T-helper 2 cell treated with Interferon-gamma antibody and Interleukin-4, amounts not matched to agents 5 μg/mL and 100 μg/mL, for 36 hours (primary cell): ENCODE measurements at regions not wholly inside any gene's neighbourhood (a gene's known extent, or its start where the extent isn't known, plus 50 kb on each side); places are given as distances from the start of the nearest gene placed in this dataset.

Source experiments
- DNase-seq: peaks from one replicate; pipeline ENCODE4 v3.0.0; 2021; ENCODE audit warnings: low spot score
- H3K27ac Mint-ChIP-seq: one replicate; pipeline ENCODE4 v1.8.0; 2021; ENCODE audit warnings: mild to moderate bottlenecking, mixed read lengths
- H3K27me3 Mint-ChIP-seq: one replicate; pipeline ENCODE4 v1.8.0; 2021; ENCODE audit warnings: low read depth, mixed read lengths
- H3K36me3 Mint-ChIP-seq: one replicate; pipeline ENCODE4 v1.8.0; 2021; ENCODE audit warnings: low read depth, mixed read lengths
- H3K4me1 Mint-ChIP-seq: one replicate; pipeline ENCODE4 v1.8.0; 2021; ENCODE audit warnings: low read depth, mixed read lengths
- H3K4me3 Mint-ChIP-seq: one replicate; pipeline ENCODE4 v1.8.0; 2022; ENCODE audit warnings: mild to moderate bottlenecking, moderate library complexity, mixed read lengths
- H3K9me3 Mint-ChIP-seq: one replicate; pipeline ENCODE4 v1.8.0; 2021; ENCODE audit warnings: mixed read lengths

DNA sequence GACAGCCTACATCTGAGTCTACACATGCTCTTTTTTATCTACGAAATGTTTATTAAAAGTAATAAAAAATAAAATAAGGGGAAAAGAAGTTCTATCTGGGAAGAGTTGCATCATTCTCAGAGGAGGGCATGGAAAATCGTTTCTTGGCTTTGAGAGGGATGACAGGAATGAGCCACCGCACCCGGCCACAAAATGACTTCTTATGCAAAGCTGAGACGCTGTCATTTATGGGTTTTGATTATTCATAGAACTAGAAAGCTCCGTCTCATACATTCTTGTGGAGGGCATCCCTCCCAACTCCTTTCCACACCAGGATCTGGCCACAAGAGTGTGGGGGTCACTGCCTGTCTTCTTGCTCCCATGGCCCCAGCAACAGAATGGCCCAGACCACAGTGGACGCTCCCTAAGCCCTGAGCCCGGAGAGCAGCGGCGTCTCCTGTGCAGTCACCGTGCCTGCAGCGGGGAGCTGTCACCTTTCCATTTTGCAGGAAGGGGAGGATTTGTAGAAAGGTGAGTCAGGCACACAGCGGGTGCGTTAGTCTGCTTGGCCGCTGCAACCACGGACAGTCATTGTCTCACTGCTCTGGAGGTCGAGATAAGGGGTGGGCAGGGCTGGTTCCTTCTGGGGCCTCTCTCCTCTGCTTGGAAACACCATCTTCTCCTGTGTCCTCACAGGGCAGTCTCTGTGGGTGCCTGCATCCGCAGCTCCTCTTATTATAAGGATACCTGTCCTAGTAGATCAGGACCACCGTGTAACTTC lies 1388.7 kb downstream of the BRD1 start:
- no peaks in the 10 kb centered on the region for H3K36me3 Mint-ChIP-seq

DNA sequence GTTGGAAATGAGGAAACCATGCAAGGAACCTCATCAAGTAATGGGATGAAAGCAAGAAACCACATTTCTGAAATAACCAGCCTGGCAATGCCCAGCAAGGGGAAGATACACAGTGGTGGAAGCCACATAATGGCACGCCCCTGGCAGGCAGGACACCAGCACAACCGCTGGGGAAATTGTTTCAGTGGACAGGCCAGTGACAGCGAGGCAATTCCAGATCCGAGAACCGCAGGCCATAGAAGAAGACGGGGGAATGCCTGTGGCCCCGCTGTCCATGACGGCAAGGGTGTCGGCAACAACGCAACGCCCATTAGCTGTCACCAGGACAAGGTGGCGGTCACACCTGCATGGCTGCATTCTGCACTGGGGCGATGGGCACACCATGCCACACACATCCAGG lies 1389.6 kb downstream of the BRD1 start:
- no peak overlapping the region for H3K27ac Mint-ChIP-seq
- no peaks in the 10 kb centered on the region for H3K9me3 Mint-ChIP-seq

More for the DNA sequence above, 1388.7 kb downstream of the BRD1 start:
- no peaks in the 10 kb centered on the region for H3K9me3 Mint-ChIP-seq
- H3K4me3 Mint-ChIP-seq, result no peak overlapping the region
- no peaks in the 10 kb centered on the region for H3K27me3 Mint-ChIP-seq
- no peaks in the 10 kb centered on the region for H3K4me1 Mint-ChIP-seq
- DNase-seq, result no peak
- H3K27ac Mint-ChIP-seq, result no peak overlapping the region

DNA sequence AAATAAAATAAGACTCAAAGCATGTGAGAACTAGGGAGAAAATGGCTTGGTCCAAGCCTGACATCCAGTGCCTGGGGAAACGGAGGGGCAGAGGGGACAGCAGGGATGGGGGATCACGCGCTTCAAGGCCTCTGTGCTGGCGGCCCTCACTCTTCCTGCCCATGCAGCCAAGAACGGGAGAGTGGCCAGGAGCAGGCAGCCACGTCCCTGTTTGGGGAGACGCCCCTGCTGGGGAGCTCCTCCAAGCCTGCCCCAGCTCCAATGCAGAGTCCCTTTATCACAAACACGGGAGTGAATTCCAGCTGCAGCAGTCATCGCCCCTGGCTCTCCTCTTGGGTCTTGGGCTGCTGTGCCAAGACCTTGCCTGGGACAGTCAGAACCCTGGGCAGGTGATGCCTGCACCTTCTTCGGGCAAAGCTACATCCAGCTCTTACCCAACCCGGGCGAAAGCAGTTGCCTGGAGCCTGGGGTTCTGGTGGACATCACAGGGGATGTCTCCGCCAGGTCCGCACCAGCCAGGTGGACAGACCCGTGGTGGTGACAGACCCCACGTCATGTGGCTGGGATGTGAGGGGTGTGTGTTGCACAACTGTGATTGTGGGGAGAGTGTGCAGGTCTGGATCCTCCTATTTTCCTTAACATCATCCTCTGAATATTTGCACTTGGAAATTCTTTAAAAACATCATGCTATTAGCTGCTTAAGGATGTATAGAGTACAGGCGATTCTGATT lies 1391.3 kb downstream of the BRD1 start:
- H3K36me3 Mint-ChIP-seq, result no peaks in the 10 kb centered on the region
- H3K27me3 Mint-ChIP-seq, result no peaks in the 10 kb centered on the region
- H3K4me3 Mint-ChIP-seq, result no peak overlapping the region
- H3K4me1 Mint-ChIP-seq, result no peaks in the 10 kb centered on the region
- H3K27ac Mint-ChIP-seq, result no peak overlapping the region
- H3K9me3 Mint-ChIP-seq, result no peaks in the 10 kb centered on the region
- DNase-seq, result no peak

More for the DNA sequence above, 1389.6 kb downstream of the BRD1 start:
- Mint-ChIP-seq H3K27me3 (no peaks in the 10 kb centered on the region), H3K4me1 (no peaks in the 10 kb centered on the region), H3K36me3 (no peaks in the 10 kb centered on the region), H3K4me3 (no peak overlapping the region)
- no peak for DNase-seq

DNA sequence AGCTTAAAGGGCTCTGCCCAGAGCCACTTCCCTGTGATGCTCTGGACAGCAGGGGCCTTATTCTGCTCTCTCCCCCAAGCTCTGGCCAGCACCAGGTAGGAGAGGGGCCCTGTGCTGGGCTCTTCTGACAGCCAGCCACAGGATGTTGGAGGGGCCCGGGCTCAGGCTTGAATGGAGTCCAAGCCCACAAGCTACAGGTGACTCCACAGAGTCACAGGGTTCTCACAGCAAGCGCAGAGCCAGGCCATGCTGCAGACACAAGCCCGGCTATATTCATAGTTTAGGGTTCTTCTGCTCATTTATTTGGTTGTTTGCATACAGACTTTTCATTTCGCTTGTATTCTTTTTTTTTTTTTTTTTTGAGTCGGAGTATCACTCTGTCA lies 1392.8 kb downstream of the BRD1 start:
- Mint-ChIP-seq H3K9me3 (no peaks in the 10 kb centered on the region), H3K4me3 (no peak overlapping the region), H3K36me3 (no peaks in the 10 kb centered on the region), H3K27ac (no peak overlapping the region), H3K4me1 (no peaks in the 10 kb centered on the region), H3K27me3 (no peaks in the 10 kb centered on the region)
- no peak for DNase-seq

DNA sequence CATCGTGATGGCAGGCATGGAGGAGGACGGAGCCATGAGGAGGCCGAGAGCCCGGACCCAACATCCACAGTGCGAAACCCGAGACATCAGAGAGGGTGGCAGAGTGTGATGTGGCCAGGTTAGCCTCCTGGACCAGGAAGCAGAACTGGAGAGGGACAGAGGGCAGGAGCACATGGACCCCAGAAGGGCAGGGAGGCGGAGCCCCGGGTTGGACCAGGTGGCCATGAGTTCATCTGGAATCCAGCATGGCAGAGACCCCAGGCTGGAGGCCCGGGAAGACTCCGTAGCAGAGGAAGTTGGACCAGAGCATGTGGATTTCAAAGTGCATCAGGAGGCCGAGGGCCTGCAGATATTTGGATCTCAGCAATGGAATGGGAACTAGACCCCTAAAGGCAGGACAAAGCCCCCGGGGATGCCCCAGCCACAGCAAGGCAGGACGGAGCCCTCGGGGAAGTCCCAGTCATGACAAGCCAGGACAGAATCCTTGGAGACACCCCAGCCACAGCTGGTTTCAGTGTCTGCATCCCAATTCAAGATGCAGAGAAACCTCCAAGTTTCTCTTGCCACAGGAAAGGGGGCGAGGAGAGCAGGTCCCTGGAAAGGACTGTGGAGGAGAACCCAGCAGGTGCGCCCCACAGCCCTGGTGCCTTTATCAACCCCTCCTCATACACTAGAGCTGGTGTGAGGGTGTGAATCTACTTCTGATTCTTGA lies 1393.4 kb downstream of the BRD1 start:
- Mint-ChIP-seq H3K27ac (no peak overlapping the region), H3K9me3 (no peaks in the 10 kb centered on the region), H3K27me3 (no peaks in the 10 kb centered on the region), H3K4me1 (no peaks in the 10 kb centered on the region), H3K4me3 (no peak overlapping the region), H3K36me3 (no peaks in the 10 kb centered on the region)
- no peak for DNase-seq

DNA sequence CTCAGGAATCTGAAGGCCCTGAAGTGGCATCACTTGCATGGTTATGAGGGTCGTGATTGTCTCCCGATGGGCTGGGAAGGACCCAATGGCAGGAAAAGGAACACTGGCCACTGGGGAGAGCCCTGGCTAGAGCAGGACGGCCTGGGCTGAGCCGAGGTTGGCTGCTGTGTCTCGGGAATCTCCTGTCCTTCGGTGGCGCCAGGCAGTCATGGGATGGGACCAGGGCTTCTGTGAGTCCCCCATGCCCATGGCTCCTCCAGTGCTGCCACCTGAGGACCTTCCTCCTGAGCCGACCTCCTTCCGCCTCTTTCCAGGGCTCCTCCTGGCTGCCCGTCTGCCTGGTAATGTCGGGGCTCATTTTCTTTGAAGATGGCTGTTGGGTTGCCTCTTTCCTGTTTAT lies 1394.0 kb downstream of the BRD1 start:
- Mint-ChIP-seq H3K36me3 (no peaks in the 10 kb centered on the region), H3K4me3 (no peak overlapping the region), H3K27ac (no peak overlapping the region), H3K4me1 (no peaks in the 10 kb centered on the region), H3K27me3 (no peaks in the 10 kb centered on the region), H3K9me3 (no peaks in the 10 kb centered on the region)
- DNase-seq, result no peak

DNA sequence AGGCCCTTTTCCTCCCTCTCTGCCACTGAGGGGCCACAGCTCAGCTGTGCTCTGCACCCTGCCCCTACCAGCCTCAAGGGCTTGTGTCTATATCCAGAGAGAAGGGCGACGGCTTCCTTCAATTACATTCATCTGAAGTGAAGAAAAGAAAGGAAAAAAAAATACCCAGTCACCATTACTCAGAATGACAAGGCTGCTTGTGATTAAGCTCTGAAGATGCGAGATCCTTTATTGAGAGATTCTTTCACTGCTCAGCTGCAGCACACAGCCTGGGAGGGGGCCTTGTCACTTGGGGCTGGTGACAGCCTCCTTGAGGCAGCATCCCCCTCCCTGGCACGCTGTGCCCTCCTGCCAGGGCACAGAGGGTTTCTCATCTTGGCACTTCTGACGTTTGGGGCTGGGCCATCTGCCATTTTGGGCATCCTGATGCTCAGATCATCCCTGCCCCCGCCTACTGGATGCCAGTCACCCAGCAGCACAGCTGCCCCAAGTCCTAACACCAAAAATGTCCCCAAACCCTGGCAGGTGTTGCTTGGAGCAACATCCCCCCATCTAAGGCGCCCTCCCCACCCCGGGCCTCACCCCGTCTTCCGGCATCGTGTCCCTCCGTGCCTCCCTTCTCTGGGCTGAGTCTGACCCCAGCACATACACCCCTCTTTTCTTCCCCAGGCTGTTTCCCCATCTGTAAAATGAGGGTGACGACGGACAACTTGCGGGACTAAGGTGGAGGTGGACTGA lies 1394.7 kb downstream of the BRD1 start:
- Mint-ChIP-seq H3K4me1 (no peaks in the 10 kb centered on the region), H3K9me3 (no peaks in the 10 kb centered on the region), H3K36me3 (no peaks in the 10 kb centered on the region), H3K4me3 (no peak overlapping the region), H3K27ac (no peak overlapping the region), H3K27me3 (no peaks in the 10 kb centered on the region)
- no peak for DNase-seq

DNA sequence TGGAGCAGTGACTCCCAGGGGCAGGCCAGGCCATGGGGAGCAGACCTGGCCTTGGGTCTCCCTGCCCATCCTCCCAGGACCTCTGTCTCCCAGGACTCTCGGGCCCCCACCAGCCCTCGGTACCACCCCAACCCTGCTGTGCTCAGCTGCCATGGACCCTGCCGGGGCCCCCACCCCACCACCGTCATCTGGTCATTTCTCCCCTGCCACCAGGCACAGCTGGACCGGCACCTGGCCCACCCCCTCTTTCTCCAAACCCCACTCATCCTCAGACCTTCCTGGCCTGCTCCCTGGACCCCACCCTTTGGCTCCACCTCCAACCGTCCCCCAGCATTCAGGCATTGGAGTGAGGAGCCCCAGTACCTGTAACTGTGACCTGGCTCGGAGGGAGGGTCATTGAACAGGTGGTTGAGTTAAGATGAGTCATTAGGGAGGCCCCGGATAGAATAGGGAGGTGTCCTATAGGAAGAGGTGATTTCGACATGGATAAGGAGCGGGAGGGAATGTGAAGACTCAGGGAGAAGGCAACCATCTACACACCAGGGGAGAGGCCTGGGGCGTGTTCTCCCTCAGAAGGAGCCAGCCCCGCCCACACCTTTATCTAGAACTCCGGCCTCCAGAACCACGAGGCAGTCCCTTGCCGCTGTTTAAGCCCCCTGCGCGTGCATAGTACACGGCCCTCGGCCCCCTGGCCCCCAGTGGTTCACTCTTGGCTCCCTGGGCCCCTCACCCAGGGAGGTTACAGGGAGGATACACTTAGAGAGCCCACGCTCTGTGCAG lies 1395.9 kb downstream of the BRD1 start:
- no peaks in the 10 kb centered on the region for H3K4me1 Mint-ChIP-seq
- no peaks in the 10 kb centered on the region for H3K9me3 Mint-ChIP-seq
- H3K36me3 Mint-ChIP-seq, result no peaks in the 10 kb centered on the region
- no peak overlapping the region for H3K4me3 Mint-ChIP-seq
- H3K27me3 Mint-ChIP-seq, result no peaks in the 10 kb centered on the region
- no peak overlapping the region for H3K27ac Mint-ChIP-seq
- no peak for DNase-seq

DNA sequence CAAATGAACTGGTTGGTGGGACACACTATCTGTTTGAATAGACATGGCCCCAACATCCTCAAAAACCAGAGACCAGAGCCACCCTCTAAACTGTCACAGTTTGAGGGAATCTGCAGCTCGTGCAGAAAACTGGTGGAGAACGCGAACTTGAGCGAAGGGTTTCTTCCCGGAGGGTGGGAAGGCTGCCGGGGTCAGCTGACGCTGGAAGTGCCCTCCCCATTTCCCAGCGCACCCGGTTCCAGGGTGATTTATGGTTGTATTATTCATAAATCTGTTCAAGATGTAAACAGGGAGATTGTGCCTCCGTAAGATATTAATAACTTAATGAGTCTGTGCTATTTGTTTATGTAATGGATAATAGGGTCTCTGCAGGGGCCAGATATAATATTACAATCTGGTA lies 1396.7 kb downstream of the BRD1 start:
- Mint-ChIP-seq H3K9me3 (no peaks in the 10 kb centered on the region), H3K27ac (no peak overlapping the region), H3K4me1 (no peaks in the 10 kb centered on the region), H3K4me3 (no peak overlapping the region), H3K36me3 (no peaks in the 10 kb centered on the region), H3K27me3 (no peaks in the 10 kb centered on the region)
- DNase-seq, result no peak

DNA sequence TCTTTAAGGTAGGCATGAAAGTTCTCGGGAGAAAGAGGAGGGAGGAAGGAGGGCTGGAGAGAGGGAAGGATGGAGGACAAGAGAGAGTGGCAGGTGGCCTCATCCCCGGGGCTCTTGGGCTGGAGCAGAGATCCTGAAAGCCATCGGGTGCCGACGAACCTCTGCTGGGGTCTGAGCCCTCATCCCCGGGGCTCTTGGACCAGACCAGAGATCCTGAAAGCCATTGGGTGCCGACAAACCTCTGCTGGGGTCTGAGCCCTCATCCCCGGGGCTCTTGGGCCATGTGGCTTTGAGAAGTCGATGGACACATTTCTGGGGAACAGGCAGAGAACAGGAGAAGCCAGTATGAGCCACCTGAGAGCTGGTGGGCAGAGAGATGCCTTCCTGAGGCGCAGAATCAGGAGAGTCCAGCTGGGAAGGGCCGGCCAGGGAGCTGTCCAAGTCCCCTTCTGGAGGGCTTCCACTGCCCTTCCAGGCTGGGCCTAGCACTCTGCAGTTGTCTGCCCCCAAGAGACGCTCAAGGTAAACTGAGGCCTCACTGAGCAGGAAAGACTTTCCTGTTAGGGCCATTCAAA lies 1398.1 kb downstream of the BRD1 start:
- H3K27ac Mint-ChIP-seq, result no peak overlapping the region
- H3K4me1 Mint-ChIP-seq, result no peaks in the 10 kb centered on the region
- no peak overlapping the region for H3K4me3 Mint-ChIP-seq
- H3K36me3 Mint-ChIP-seq, result no peaks in the 10 kb centered on the region
- DNase-seq, result no peak
- H3K9me3 Mint-ChIP-seq, result no peaks in the 10 kb centered on the region
- no peaks in the 10 kb centered on the region for H3K27me3 Mint-ChIP-seq

DNA sequence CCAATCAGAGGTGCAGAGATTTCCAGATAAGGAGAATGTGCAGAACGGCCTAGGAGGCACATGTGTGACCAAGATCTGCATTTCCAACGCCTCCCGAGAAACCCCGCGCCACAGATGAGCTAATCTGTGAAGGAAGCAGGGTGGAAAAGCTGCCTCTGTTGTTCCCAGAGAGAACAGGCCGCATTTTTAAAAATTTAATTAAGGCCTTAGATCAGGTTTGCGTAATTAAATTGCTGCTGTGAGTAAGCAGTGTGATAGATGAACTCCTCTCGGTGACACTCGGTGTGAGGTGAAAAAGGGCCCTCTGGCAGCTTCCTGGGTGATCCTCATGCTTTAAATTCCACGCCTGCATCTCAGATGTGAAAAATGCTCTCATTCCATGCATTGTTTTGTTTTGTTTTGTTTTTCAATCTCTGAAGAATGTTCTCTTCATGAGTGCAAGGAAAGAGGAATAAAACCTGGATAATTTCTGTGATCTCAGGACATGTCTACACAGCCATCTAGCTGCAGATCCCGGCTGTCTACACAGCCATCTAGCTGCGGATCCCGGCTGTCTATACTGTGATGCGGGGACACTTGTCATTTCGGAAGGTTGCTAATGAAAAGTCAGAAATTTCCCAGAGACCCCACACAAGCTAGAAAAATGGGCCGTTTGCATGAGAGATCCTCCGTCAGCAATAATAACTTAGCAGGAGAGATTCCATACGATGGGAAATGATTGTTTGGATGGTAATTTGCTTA lies 1398.9 kb downstream of the BRD1 start:
- H3K27me3 Mint-ChIP-seq, result no peaks in the 10 kb centered on the region
- H3K4me3 Mint-ChIP-seq, result no peak overlapping the region
- no peaks in the 10 kb centered on the region for H3K9me3 Mint-ChIP-seq
- no peak overlapping the region for H3K27ac Mint-ChIP-seq
- no peak for DNase-seq
- H3K36me3 Mint-ChIP-seq, result no peaks in the 10 kb centered on the region
- no peaks in the 10 kb centered on the region for H3K4me1 Mint-ChIP-seq

DNA sequence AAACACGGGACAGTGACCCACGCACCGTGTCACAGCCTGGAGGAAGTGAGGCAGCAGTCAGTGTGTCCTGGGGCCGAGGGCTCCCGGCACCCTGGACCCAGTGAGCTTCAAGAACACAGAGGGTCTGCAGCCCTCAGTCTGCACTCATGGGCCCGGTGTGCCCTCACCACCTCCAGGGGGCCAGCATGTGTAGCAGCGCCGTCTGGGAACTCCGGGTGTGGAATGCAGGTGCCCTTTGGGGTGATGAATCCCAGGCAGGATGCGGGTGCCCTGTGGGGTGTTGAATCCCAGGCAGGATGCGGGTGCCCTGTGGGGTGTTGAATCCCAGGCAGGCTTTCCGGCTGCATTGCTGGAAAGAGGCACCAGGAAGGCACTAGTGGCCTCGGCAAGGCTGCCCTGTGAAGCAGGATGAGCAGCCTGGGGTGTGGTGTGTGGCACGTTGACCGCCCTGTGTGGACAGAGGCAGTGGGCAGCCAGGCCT lies 1399.9 kb downstream of the BRD1 start:
- no peak for DNase-seq

More for the DNA sequence above, 1399.9 kb downstream of the BRD1 start:
- Mint-ChIP-seq H3K4me1 (no peaks in the 10 kb centered on the region), H3K9me3 (no peaks in the 10 kb centered on the region), H3K27ac (no peak overlapping the region), H3K27me3 (no peaks in the 10 kb centered on the region), H3K36me3 (no peaks in the 10 kb centered on the region), H3K4me3 (no peak overlapping the region)
